ENCODE measurements at regions not wholly inside any gene's neighbourhood (a gene's known extent, or its start where the extent isn't known, plus 50 kb on each side); places are given as distances from the start of the nearest gene placed in this dataset.

GRCh38 chr10:129046962-129047361, 420.1 kb upstream of the MGMT start:
- no TSS peak for BruUV-seq (replicated peaks)
- no peaks in the 10 kb centered on the region for H3K79me2 ChIP-seq (ENCODE audit: control insufficient read depth, insufficient read depth, low read length)
- no peaks in the 10 kb centered on the region for H3K9me3 ChIP-seq (replicated peaks; ENCODE audit: control insufficient read depth, insufficient read depth, low read length)
- TF ChIP-seq JUN (IDR thresholded peaks at IDR 0.05; ENCODE audit: borderline replicate concordance, insufficient read depth, insufficient read length, low read depth) (peak; percentile 9), POLR2A (IDR thresholded peaks at IDR 0.05; ENCODE audit: low read depth, low read length) (no peak), FOS (IDR thresholded peaks at IDR 0.05; ENCODE audit: borderline replicate concordance, insufficient read depth, low read length) (peak; percentile 50)
- no peaks in the 10 kb centered on the region for H3K27me3 ChIP-seq (ENCODE audit: control insufficient read depth in 2 of 2, insufficient read depth in 2 of 2, low read length in 2 of 2)
- peak overlapping the region in 2 of 3 experiments; percentile 27 to 71 for H3K4me3 ChIP-seq (replicated peaks in 1 of 3; ENCODE audit: insufficient read depth in 1 of 3, low read depth in 1 of 3, low read length in 3 of 3)
- ChIA-PET POLR2A (interaction anchor here (1.0 kb wide), 1 partner anchor 12 kb away, joined by 3 read pairs; no protein-coding TSS in a partner anchor), CTCF (interaction anchor here (1.0 kb wide), 1 partner anchor 12 kb away, joined by 6 read pairs; no protein-coding TSS in a partner anchor)
- DNase-seq (ENCODE audit: low read depth, low spot score) = peak; percentile 64
- H3K36me3 ChIP-seq (ENCODE audit: control insufficient read depth in 2 of 2, extremely low read depth in 1 of 2, insufficient read depth in 2 of 2, low read length in 2 of 2) = no peaks in the 10 kb centered on the region
- dilution Hi-C loops (cut with MboI; ENCODE audit: extremely low pct_ligation_motif_present, low sequenced_read_pairs) = no loop called here
- no peak for FAIRE-seq
- H3K9ac ChIP-seq (replicated peaks; ENCODE audit: extremely low read depth, insufficient read depth, low read length) = peak overlapping the region; percentile 95
- no peaks in the 10 kb centered on the region for H4K20me1 ChIP-seq (replicated peaks; ENCODE audit: control insufficient read depth, extremely low read depth, insufficient read depth, low read length)
- H3K4me1 ChIP-seq (ENCODE audit: control insufficient read depth, extremely low read depth, insufficient read depth, low read length) = peaks cover 57% of the 10 kb centered on the region
- intact Hi-C loops (cut with micrococcal nuclease) = loop anchor here (1.0 to 2.0 kb wide), 3 partner anchors 12 to 1089 kb away; partner anchors contain the start of gene GLRX3
- peak overlapping the region; percentile 99 for H3K4me2 ChIP-seq (ENCODE audit: insufficient read depth, low read length)
- no peaks in the 10 kb centered on the region for H3K9me1 ChIP-seq (replicated peaks; ENCODE audit: control insufficient read depth, extremely low read depth, insufficient read depth, low read length)
- peak overlapping the region; percentile 69 for H2AFZ ChIP-seq (ENCODE audit: low read depth, low read length)
- H3K27ac ChIP-seq (ENCODE audit: insufficient read depth, low read depth, low read length) = peak overlapping the region; percentile 100

- TF ChIP-seq FOS (IDR thresholded peaks at IDR 0.05; ENCODE audit: borderline replicate concordance, insufficient read depth, low read length) (no peak), POLR2AphosphoS5 (IDR thresholded peaks at IDR 0.05; ENCODE audit: insufficient read depth, low read depth, low read length) (no peak), MYC (IDR thresholded peaks at IDR 0.05; ENCODE audit: low read depth, low read length) (no peak), GATA2 (IDR thresholded peaks at IDR 0.05; ENCODE audit: insufficient read depth, insufficient read length, low read depth, low read length) (no peak)
- TF ChIP-seq, protein P1, sequence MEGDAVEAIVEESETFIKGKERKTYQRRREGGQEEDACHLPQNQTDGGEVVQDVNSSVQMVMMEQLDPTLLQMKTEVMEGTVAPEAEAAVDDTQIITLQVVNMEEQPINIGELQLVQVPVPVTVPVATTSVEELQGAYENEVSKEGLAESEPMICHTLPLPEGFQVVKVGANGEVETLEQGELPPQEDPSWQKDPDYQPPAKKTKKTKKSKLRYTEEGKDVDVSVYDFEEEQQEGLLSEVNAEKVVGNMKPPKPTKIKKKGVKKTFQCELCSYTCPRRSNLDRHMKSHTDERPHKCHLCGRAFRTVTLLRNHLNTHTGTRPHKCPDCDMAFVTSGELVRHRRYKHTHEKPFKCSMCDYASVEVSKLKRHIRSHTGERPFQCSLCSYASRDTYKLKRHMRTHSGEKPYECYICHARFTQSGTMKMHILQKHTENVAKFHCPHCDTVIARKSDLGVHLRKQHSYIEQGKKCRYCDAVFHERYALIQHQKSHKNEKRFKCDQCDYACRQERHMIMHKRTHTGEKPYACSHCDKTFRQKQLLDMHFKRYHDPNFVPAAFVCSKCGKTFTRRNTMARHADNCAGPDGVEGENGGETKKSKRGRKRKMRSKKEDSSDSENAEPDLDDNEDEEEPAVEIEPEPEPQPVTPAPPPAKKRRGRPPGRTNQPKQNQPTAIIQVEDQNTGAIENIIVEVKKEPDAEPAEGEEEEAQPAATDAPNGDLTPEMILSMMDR (IDR thresholded peaks at IDR 0.05; ENCODE audit: extremely low read depth in 1 of 2, insufficient read depth in 1 of 2, low read depth in 1 of 2, low read length in 2 of 2) = no peak
- ChIA-PET POLR2A (interaction anchor here (1.0 kb wide), 1 partner anchor 13 kb away, joined by 3 read pairs; no protein-coding TSS in a partner anchor), CTCF (interaction anchor here (1.0 kb wide), 1 partner anchor 13 kb away, joined by 6 read pairs; no protein-coding TSS in a partner anchor)
- no TSS peak for BruUV-seq (replicated peaks)
- no peaks in the 10 kb centered on the region for H4K20me1 ChIP-seq (replicated peaks; ENCODE audit: control insufficient read depth, extremely low read depth, insufficient read depth, low read length)
- no peaks in the 10 kb centered on the region for H3K9me3 ChIP-seq (replicated peaks; ENCODE audit: control insufficient read depth, insufficient read depth, low read length)
- H2AFZ ChIP-seq (ENCODE audit: low read depth, low read length) = no peak overlapping the region
- no peaks in the 10 kb centered on the region for H3K79me2 ChIP-seq (ENCODE audit: control insufficient read depth, insufficient read depth, low read length)
- H3K4me3 ChIP-seq (replicated peaks in 1 of 3; ENCODE audit: insufficient read depth in 1 of 3, low read depth in 1 of 3, low read length in 3 of 3) = no peak overlapping the region
- H3K9me1 ChIP-seq (replicated peaks; ENCODE audit: control insufficient read depth, extremely low read depth, insufficient read depth, low read length) = no peaks in the 10 kb centered on the region
- DNase-seq (ENCODE audit: low read depth, low spot score) (no peak), FAIRE-seq (no peak)
- no peaks in the 10 kb centered on the region for H3K36me3 ChIP-seq (ENCODE audit: control insufficient read depth in 2 of 2, extremely low read depth in 1 of 2, insufficient read depth in 2 of 2, low read length in 2 of 2)
- H3K9ac ChIP-seq (replicated peaks; ENCODE audit: extremely low read depth, insufficient read depth, low read length) = no peak overlapping the region
- peaks cover 51% of the 10 kb centered on the region for H3K4me1 ChIP-seq (ENCODE audit: control insufficient read depth, extremely low read depth, insufficient read depth, low read length)
- H3K27ac ChIP-seq (ENCODE audit: insufficient read depth, low read depth, low read length) = peak overlapping the region; percentile 100
- no peaks in the 10 kb centered on the region for H3K27me3 ChIP-seq (ENCODE audit: control insufficient read depth in 2 of 2, insufficient read depth in 2 of 2, low read length in 2 of 2)
- dilution Hi-C loops (cut with MboI; ENCODE audit: extremely low pct_ligation_motif_present, low sequenced_read_pairs) = no loop called here
- no peak overlapping the region for H3K4me2 ChIP-seq (ENCODE audit: insufficient read depth, low read length)
- intact Hi-C loops (cut with micrococcal nuclease) = loop anchor here (2.0 kb wide), 1 partner anchor 49 kb away; no protein-coding TSS in a partner anchor
These were observed 419.4 kb upstream of the MGMT start for GRCh38 chr10:129047600-129047999.
